HG02938 (cell line): ENCODE measurements at regions not wholly inside any gene's neighbourhood (a gene's known extent, or its start where the extent isn't known, plus 50 kb on each side); places are given as distances from the start of the nearest gene placed in this dataset.
A peak's percentile ranks its signal among the peaks of the same experiment; 100 is the strongest.
"Not testable (repeated sequence)": the region's sequence is repeated elsewhere in the genome, so short reads cannot be mapped to it uniquely, and the experiment has no call there.

ENCODE experiments used
- ATAC-seq: cut with Tn5 transposase; IDR thresholded peaks from one replicate; pipeline ENCODE4 v1.9.1; 2021; ENCODE audit warnings: mild to moderate bottlenecking, moderate library complexity; ENCODE audit not compliant: unreplicated experiment

- ATAC-seq, result no peak
Measured at GRCh38 chr3:104175696-104176095, 1191.0 kb upstream of the ALCAM start.

- ATAC-seq, result no peak
Measured at GRCh38 chr3:104176706-104177105, 1190.0 kb upstream of the ALCAM start.

- ATAC-seq, result no peak
Measured at GRCh38 chr3:104178680-104179079, 1188.0 kb upstream of the ALCAM start.

- no peak for ATAC-seq
Measured at GRCh38 chr3:104180906-104181305, 1185.8 kb upstream of the ALCAM start.

GRCh38 chr3:104190681-104191080 is 1176.0 kb upstream of the ALCAM start:
- ATAC-seq, result no peak

- ATAC-seq, result no peak
Measured at GRCh38 chr3:104198131-104198530, 1168.6 kb upstream of the ALCAM start.

- ATAC-seq, result no peak
Measured at GRCh38 chr3:104206925-104207324, 1159.8 kb upstream of the ALCAM start.

GRCh38 chr3:104214277-104214676 is 1152.4 kb upstream of the ALCAM start:
- no peak for ATAC-seq

- ATAC-seq, result no peak
Measured at GRCh38 chr3:104214937-104215336, 1151.8 kb upstream of the ALCAM start.

GRCh38 chr3:104219046-104219445 is 1147.7 kb upstream of the ALCAM start:
- not testable (repeated sequence) for ATAC-seq

GRCh38 chr3:104234442-104235194 is 1132.1 kb upstream of the ALCAM start:
- no peak for ATAC-seq

- ATAC-seq, result no peak
Measured at GRCh38 chr3:104244680-104245220, 1122.0 kb upstream of the ALCAM start.

- no peak for ATAC-seq
Measured at GRCh38 chr3:104245261-104245660, 1121.4 kb upstream of the ALCAM start.

GRCh38 chr3:104245981-104246380 is 1120.7 kb upstream of the ALCAM start:
- ATAC-seq, result no peak

GRCh38 chr3:104257486-104257885 is 1109.2 kb upstream of the ALCAM start:
- no peak for ATAC-seq

GRCh38 chr3:104263477-104263876 is 1103.2 kb upstream of the ALCAM start:
- ATAC-seq, result no peak

- not testable (repeated sequence) for ATAC-seq
Measured at GRCh38 chr3:104266219-104266618, 1100.5 kb upstream of the ALCAM start.

- no peak for ATAC-seq
Measured at GRCh38 chr3:104269771-104270170, 1096.9 kb upstream of the ALCAM start.

GRCh38 chr3:104273046-104273649 is 1093.6 kb upstream of the ALCAM start:
- peak; percentile 70 for ATAC-seq

GRCh38 chr3:104275199-104275598 is 1091.5 kb upstream of the ALCAM start:
- ATAC-seq, result no peak

GRCh38 chr3:104279617-104280016 is 1087.1 kb upstream of the ALCAM start:
- no peak for ATAC-seq

GRCh38 chr3:104281713-104282112 is 1085.0 kb upstream of the ALCAM start:
- ATAC-seq, result no peak
